Neural cell (in vitro differentiated cells): ENCODE measurements at regions not wholly inside any gene's neighbourhood (a gene's known extent, or its start where the extent isn't known, plus 50 kb on each side); places are given as distances from the start of the nearest gene placed in this dataset.

ENCODE experiments used
- H2AFZ ChIP-seq: fragments of 200-600, 300-800 bp; sonication (generic), shearing (Covaris generic); 2 replicates; pipeline ENCODE4 v1.6.0; 2014; ENCODE audit warnings: low read depth, mild to moderate bottlenecking, antibody characterized with exemption, low read length, moderate library complexity
- H3F3A ChIP-seq: fragments of 200-600 bp; shearing (Covaris generic); 2 replicates; pipeline ENCODE4 v1.6.1; 2016; ENCODE audit warnings: mild to moderate bottlenecking, moderate library complexity, mixed read lengths, antibody characterized with exemption, low read length; ENCODE audit not compliant: insufficient read depth, poor library complexity, severe bottlenecking
- H3K27ac ChIP-seq: fragments of 200-600, 300-800 bp; sonication (generic), shearing (Covaris generic); 2 replicates; pipeline ENCODE4 v1.5.1; 2014; ENCODE audit warnings: mild to moderate bottlenecking, low read length, moderate library complexity
- H3K27me3 ChIP-seq: fragments of 300-800, 200-600 bp; sonication (generic), shearing (Covaris generic); 2 replicates; pipeline ENCODE4 v1.6.0; 2014; ENCODE audit warnings: mild to moderate bottlenecking, low read depth, low read length, moderate library complexity; ENCODE audit not compliant: insufficient read depth
- H3K36me3 ChIP-seq: fragments of 300-800, 200-600 bp; sonication (generic), shearing (Covaris generic); 2 replicates; pipeline ENCODE4 v1.5.1; 2014; ENCODE audit warnings: mild to moderate bottlenecking, antibody characterized with exemption, low read length, moderate library complexity; ENCODE audit not compliant: insufficient read depth
- H3K4me2 ChIP-seq: fragments of 300-800, 200-600 bp; sonication (generic), shearing (Covaris generic); 2 replicates; pipeline ENCODE4 v1.6.0; 2014; ENCODE audit warnings: mild to moderate bottlenecking, low read length
- H3K4me3 ChIP-seq: fragments of 300-800, 200-600 bp; sonication (generic), shearing (Covaris generic); 2 replicates; pipeline ENCODE4 v1.5.1; 2014; ENCODE audit warnings: mild to moderate bottlenecking, low read length, moderate library complexity
- H3K79me2 ChIP-seq: fragments of 200-600 bp; shearing (Covaris generic); replicated peaks from 2 replicates; pipeline ENCODE4 v1.6.0; 2014; ENCODE audit warnings: mild to moderate bottlenecking, low read length, moderate library complexity; ENCODE audit not compliant: insufficient read depth
- H3K9ac ChIP-seq: fragments of 300-800, 200-600 bp; sonication (generic), shearing (Covaris generic); 2 replicates; pipeline ENCODE4 v1.6.1; 2016; ENCODE audit warnings: mild to moderate bottlenecking, low read length, mixed read lengths
- H3K9me2 ChIP-seq: fragments of 200-600 bp; shearing (Covaris generic); 2 replicates; pipeline ENCODE4 v1.6.1; 2016; ENCODE audit warnings: mild to moderate bottlenecking, low read length, mixed read lengths; ENCODE audit not compliant: insufficient read depth
- H3K9me3 ChIP-seq: fragments of 200-600, 300-800 bp; sonication (generic), shearing (Covaris generic); 2 replicates; pipeline ENCODE4 v1.6.1; 2016; ENCODE audit warnings: mild to moderate bottlenecking, mixed run types, low read length, moderate library complexity, mixed read lengths
- H4K20me1 ChIP-seq: fragments of 200-600 bp; shearing (Covaris generic); 2 replicates; pipeline ENCODE4 v1.6.1; 2016; ENCODE audit warnings: mild to moderate bottlenecking, mixed run types; ENCODE audit not compliant: insufficient read depth
- EP300 ChIP-seq: fragments of 450-650 bp; conservative IDR thresholded peaks from 2 replicates; pipeline ENCODE4 v1.6.1; 2014; ENCODE audit warnings: antibody characterized with exemption, mild to moderate bottlenecking, moderate library complexity; ENCODE audit not compliant: poor library complexity, severe bottlenecking
- EZH2 ChIP-seq: fragments of 200-600, 300-800 bp; shearing (Covaris generic), sonication (generic); IDR thresholded peaks from 2 replicates; pipeline ENCODE4 v1.6.1; 2014; ENCODE audit warnings: antibody characterized with exemption, low read length, borderline replicate concordance, mild to moderate bottlenecking; ENCODE audit not compliant: insufficient read depth, poor library complexity, severe bottlenecking
- MXI1 ChIP-seq: fragments of 450-650 bp; conservative IDR thresholded peaks from 2 replicates; pipeline ENCODE4 v1.6.1; 2014; ENCODE audit warnings: antibody characterized with exemption, mild to moderate bottlenecking; ENCODE audit not compliant: poor library complexity, severe bottlenecking
- POLR2AphosphoS5 ChIP-seq: IDR thresholded peaks from 2 replicates; pipeline ENCODE4 v1.6.1; 2012
- RAD21 ChIP-seq: fragments of 450-650 bp; conservative IDR thresholded peaks from 2 replicates; pipeline ENCODE4 v1.6.1; 2014; ENCODE audit warnings: antibody characterized with exemption, mild to moderate bottlenecking, moderate library complexity
- SMC3 ChIP-seq: fragments of 450-650 bp; conservative IDR thresholded peaks from 2 replicates; pipeline ENCODE4 v1.6.1; 2014; ENCODE audit warnings: antibody characterized with exemption, mild to moderate bottlenecking, moderate library complexity; ENCODE audit not compliant: poor library complexity
- TAF1 ChIP-seq: IDR thresholded peaks from 2 replicates; pipeline ENCODE4 v1.6.1; 2012; ENCODE audit warnings: low read depth
- TF ChIP-seq, protein P1 (sequence below): fragments of 450-650 bp; IDR thresholded peaks from 2 replicates; pipeline ENCODE4 v1.5.1; 2014; ENCODE audit warnings: antibody characterized with exemption, mild to moderate bottlenecking, moderate library complexity; ENCODE audit not compliant: poor library complexity, severe bottlenecking
- TF ChIP-seq, protein P2 (sequence below): IDR thresholded peaks from 2 replicates; pipeline ENCODE4 v1.6.1; 2012; ENCODE audit warnings: borderline replicate concordance

DNA sequence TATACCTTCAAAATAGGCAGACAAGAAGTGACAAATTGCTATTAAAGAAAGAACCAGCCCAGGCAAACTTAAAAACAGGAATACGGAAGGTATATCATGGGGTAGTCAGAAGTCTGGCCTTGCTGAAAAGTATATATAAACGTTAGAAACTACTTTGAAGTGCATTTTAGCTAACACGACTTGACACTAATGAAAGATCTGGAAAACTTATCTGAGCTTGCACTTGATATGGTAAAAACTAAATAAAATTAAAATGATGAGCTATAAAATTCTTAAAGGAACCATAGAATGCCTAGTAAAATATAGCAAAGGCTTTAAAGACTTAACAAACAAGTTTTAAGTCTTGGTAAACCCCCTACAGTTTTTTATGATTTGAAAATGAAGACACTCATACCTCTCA, 795.3 kb upstream of the PCDH20 start:
- no peaks in the 10 kb centered on the region for H3K36me3 ChIP-seq
- no peak overlapping the region for H3K4me2 ChIP-seq
- no peak overlapping the region for H3K27ac ChIP-seq
- H3K9me2 ChIP-seq: no peaks in the 10 kb centered on the region
- TF ChIP-seq, protein P1, sequence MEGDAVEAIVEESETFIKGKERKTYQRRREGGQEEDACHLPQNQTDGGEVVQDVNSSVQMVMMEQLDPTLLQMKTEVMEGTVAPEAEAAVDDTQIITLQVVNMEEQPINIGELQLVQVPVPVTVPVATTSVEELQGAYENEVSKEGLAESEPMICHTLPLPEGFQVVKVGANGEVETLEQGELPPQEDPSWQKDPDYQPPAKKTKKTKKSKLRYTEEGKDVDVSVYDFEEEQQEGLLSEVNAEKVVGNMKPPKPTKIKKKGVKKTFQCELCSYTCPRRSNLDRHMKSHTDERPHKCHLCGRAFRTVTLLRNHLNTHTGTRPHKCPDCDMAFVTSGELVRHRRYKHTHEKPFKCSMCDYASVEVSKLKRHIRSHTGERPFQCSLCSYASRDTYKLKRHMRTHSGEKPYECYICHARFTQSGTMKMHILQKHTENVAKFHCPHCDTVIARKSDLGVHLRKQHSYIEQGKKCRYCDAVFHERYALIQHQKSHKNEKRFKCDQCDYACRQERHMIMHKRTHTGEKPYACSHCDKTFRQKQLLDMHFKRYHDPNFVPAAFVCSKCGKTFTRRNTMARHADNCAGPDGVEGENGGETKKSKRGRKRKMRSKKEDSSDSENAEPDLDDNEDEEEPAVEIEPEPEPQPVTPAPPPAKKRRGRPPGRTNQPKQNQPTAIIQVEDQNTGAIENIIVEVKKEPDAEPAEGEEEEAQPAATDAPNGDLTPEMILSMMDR: no peak
- no peak for TF ChIP-seq SMC3
- TF ChIP-seq EP300: no peak
- TF ChIP-seq TAF1: no peak
- TF ChIP-seq MXI1: no peak
- no peak for TF ChIP-seq POLR2AphosphoS5
- TF ChIP-seq EZH2: no peak
- TF ChIP-seq, protein P2, sequence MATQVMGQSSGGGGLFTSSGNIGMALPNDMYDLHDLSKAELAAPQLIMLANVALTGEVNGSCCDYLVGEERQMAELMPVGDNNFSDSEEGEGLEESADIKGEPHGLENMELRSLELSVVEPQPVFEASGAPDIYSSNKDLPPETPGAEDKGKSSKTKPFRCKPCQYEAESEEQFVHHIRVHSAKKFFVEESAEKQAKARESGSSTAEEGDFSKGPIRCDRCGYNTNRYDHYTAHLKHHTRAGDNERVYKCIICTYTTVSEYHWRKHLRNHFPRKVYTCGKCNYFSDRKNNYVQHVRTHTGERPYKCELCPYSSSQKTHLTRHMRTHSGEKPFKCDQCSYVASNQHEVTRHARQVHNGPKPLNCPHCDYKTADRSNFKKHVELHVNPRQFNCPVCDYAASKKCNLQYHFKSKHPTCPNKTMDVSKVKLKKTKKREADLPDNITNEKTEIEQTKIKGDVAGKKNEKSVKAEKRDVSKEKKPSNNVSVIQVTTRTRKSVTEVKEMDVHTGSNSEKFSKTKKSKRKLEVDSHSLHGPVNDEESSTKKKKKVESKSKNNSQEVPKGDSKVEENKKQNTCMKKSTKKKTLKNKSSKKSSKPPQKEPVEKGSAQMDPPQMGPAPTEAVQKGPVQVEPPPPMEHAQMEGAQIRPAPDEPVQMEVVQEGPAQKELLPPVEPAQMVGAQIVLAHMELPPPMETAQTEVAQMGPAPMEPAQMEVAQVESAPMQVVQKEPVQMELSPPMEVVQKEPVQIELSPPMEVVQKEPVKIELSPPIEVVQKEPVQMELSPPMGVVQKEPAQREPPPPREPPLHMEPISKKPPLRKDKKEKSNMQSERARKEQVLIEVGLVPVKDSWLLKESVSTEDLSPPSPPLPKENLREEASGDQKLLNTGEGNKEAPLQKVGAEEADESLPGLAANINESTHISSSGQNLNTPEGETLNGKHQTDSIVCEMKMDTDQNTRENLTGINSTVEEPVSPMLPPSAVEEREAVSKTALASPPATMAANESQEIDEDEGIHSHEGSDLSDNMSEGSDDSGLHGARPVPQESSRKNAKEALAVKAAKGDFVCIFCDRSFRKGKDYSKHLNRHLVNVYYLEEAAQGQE: no peak
- TF ChIP-seq RAD21: no peak
- H3F3A ChIP-seq: no peaks in the 10 kb centered on the region
- no peak overlapping the region for H2AFZ ChIP-seq
- H3K9me3 ChIP-seq: no peaks in the 10 kb centered on the region
- H3K9ac ChIP-seq: no peak overlapping the region
- H3K79me2 ChIP-seq: no peaks in the 10 kb centered on the region
- H4K20me1 ChIP-seq: no peaks in the 10 kb centered on the region
- H3K4me3 ChIP-seq: no peak overlapping the region
- no peaks in the 10 kb centered on the region for H3K27me3 ChIP-seq

DNA sequence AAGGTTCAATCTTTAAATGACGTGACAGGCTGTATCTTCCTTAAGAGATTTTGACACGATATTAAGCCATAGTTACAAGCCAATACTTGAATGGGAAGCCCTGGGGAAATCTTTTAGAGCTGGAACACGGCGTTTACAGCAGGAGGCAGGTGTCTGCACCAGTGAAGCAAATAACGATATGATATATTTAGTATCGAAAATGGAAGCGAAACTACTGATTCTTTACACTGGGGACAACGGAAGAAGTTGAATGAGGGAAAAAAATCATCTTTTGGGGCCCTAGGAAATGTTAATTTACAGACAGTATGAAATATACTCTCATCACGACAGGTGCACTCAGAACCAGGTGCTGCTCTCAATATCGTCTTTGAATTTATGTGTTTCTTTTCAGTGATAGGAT, 793.9 kb upstream of the PCDH20 start:
- Histone ChIP-seq H3K79me2 (no peaks in the 10 kb centered on the region), H3K9me3 (no peaks in the 10 kb centered on the region), H4K20me1 (no peaks in the 10 kb centered on the region), H3K27me3 (no peaks in the 10 kb centered on the region), H3K4me3 (peak overlapping the region; percentile 50), H2AFZ (no peak overlapping the region), H3K27ac (peak overlapping the region; percentile 80), H3K36me3 (no peaks in the 10 kb centered on the region), H3K4me2 (peak overlapping the region; percentile 51), H3K9me2 (no peaks in the 10 kb centered on the region), H3K9ac (peak overlapping the region; percentile 13), H3F3A (no peaks in the 10 kb centered on the region)
- TF ChIP-seq MXI1 (no peak), RAD21 (peak; percentile 32), EP300 (peak; percentile 97), POLR2AphosphoS5 (peak; percentile 83), TAF1 (no peak), EZH2 (no peak), SMC3 (peak; percentile 28)
- TF ChIP-seq, protein P1: peak; percentile 48
- TF ChIP-seq, protein P2: peak; percentile 83
